Cardiac septum (tissue), 1 donor: ENCODE measurements at regions not wholly inside any gene's neighbourhood (a gene's known extent, or its start where the extent isn't known, plus 50 kb on each side); places are given as distances from the start of the nearest gene placed in this dataset.

Source experiments
- DNase-seq: peaks from one replicate; pipeline ENCODE4 v3.0.0-alpha.2; 2020; ENCODE audit warnings: low spot score
- intact Hi-C: fragments of 100-400 bp; cut with DNase I; formaldehyde crosslinking; loops from one replicate; pipeline ENCODE4 v1.14.0; 2022
- donor health status: DM: no; HTN: no; CAD: no.

- intact Hi-C loops: no loop called here
- DNase-seq: no peak
These were observed 214.1 kb upstream of the TLE3 start for GRCh38 chr15:70311821-70312220.

GRCh38 chr15:70309716-70310115 is 212.0 kb upstream of the TLE3 start:
- intact Hi-C loops: no loop called here
- DNase-seq: no peak

- intact Hi-C loops: no loop called here
- no peak for DNase-seq
These were observed 211.2 kb upstream of the TLE3 start for GRCh38 chr15:70308735-70309434.

- intact Hi-C loops: no loop called here
- no peak for DNase-seq
These were observed 210.5 kb upstream of the TLE3 start for GRCh38 chr15:70308011-70308734.

- no peak for DNase-seq
- intact Hi-C loops: no loop called here
These were observed 208.9 kb upstream of the TLE3 start for GRCh38 chr15:70306582-70306981.

- no peak for DNase-seq
- intact Hi-C loops: no loop called here
These were observed 208.4 kb upstream of the TLE3 start for GRCh38 chr15:70306081-70306480.

- intact Hi-C loops: no loop called here
- DNase-seq: no peak
These were observed 206.3 kb upstream of the TLE3 start for GRCh38 chr15:70303981-70304380.

GRCh38 chr15:70302360-70302759 is 204.6 kb upstream of the TLE3 start:
- intact Hi-C loops: no loop called here

GRCh38 chr15:70301396-70301795 is 203.7 kb upstream of the TLE3 start:
- intact Hi-C loops: no loop called here

More at GRCh38 chr15:70302360-70302759, 204.6 kb upstream of the TLE3 start:
- no peak for DNase-seq

GRCh38 chr15:70299931-70300869 is 202.5 kb upstream of the TLE3 start:
- no peak for DNase-seq
- intact Hi-C loops: no loop called here

More at GRCh38 chr15:70301396-70301795, 203.7 kb upstream of the TLE3 start:
- no peak for DNase-seq

GRCh38 chr15:70297465-70298058 is 199.8 kb upstream of the TLE3 start:
- intact Hi-C loops: no loop called here
- no peak for DNase-seq

GRCh38 chr15:70294731-70295305 is 197.1 kb upstream of the TLE3 start:
- intact Hi-C loops: no loop called here

GRCh38 chr15:70293591-70294470 is 196.1 kb upstream of the TLE3 start:
- intact Hi-C loops: no loop called here
- no peak for DNase-seq

More at GRCh38 chr15:70294731-70295305, 197.1 kb upstream of the TLE3 start:
- no peak for DNase-seq

- no peak for DNase-seq
- intact Hi-C loops: no loop called here
These were observed 195.4 kb upstream of the TLE3 start for GRCh38 chr15:70293138-70293537.

- intact Hi-C loops: no loop called here
- no peak for DNase-seq
These were observed 194.5 kb upstream of the TLE3 start for GRCh38 chr15:70292076-70292760.

- intact Hi-C loops: no loop called here
These were observed 193.8 kb upstream of the TLE3 start for GRCh38 chr15:70291305-70292075.

GRCh38 chr15:70290708-70291107 is 193.0 kb upstream of the TLE3 start:
- DNase-seq: no peak
- intact Hi-C loops: no loop called here

More at GRCh38 chr15:70291305-70292075, 193.8 kb upstream of the TLE3 start:
- DNase-seq: no peak
